Endodermal cell (in vitro differentiated cells): ENCODE measurements at regions not wholly inside any gene's neighbourhood (a gene's known extent, or its start where the extent isn't known, plus 50 kb on each side); places are given as distances from the start of the nearest gene placed in this dataset.

Experiments used
- DNase-seq: peaks from one replicate; pipeline ENCODE4 v3.0.0-alpha.2; 2017
- H3K27ac ChIP-seq: 2 replicates; pipeline ENCODE4 v1.5.1; 2013; ENCODE audit warnings: mild to moderate bottlenecking, low read depth, low read length, moderate library complexity
- H3K27me3 ChIP-seq: 2 replicates; pipeline ENCODE4 v1.6.1; 2013; ENCODE audit warnings: mild to moderate bottlenecking, low read length, moderate library complexity; ENCODE audit not compliant: insufficient read depth, control insufficient read depth, poor library complexity, severe bottlenecking
- H3K36me3 ChIP-seq: 2 replicates; pipeline ENCODE4 v1.7.0; 2013; ENCODE audit warnings: mild to moderate bottlenecking, low read length, moderate library complexity; ENCODE audit not compliant: control insufficient read depth, insufficient read depth
- H3K4me1 ChIP-seq: one replicate; pipeline ENCODE4 v1.7.0; 2013; ENCODE audit warnings: low read length; ENCODE audit not compliant: control insufficient read depth, insufficient read depth
- H3K4me3 ChIP-seq: 2 replicates; pipeline ENCODE4 v1.5.1; 2013; ENCODE audit warnings: mild to moderate bottlenecking, low read length, moderate library complexity
- H3K9ac ChIP-seq: 2 replicates; pipeline ENCODE4 v1.6.1; 2013; ENCODE audit warnings: mild to moderate bottlenecking, low read length, moderate library complexity; ENCODE audit not compliant: poor library complexity, severe bottlenecking; ENCODE audit errors: extremely low read depth
- H3K9me3 ChIP-seq: 2 replicates; pipeline ENCODE4 v1.6.1; 2013; ENCODE audit warnings: mild to moderate bottlenecking, low read length, moderate library complexity; ENCODE audit not compliant: control insufficient read depth
- H3K27ac Mint-ChIP-seq: 2 replicates; pipeline ENCODE4 v1.8.0; 2020; ENCODE audit warnings: mixed read lengths
- H3K27me3 Mint-ChIP-seq: 2 replicates; pipeline ENCODE4 v1.8.0; 2021; ENCODE audit warnings: mild to moderate bottlenecking, mixed read lengths; ENCODE audit not compliant: insufficient read depth
- H3K36me3 Mint-ChIP-seq: 2 replicates; pipeline ENCODE4 v1.8.0; 2020; ENCODE audit warnings: low read depth, mixed read lengths
- H3K4me1 Mint-ChIP-seq: 2 replicates; pipeline ENCODE4 v1.8.0; 2020; ENCODE audit warnings: mixed read lengths
- H3K4me3 Mint-ChIP-seq: 2 replicates; pipeline ENCODE4 v1.8.0; 2020; ENCODE audit warnings: mild to moderate bottlenecking, moderate library complexity, mixed read lengths
- H3K9me3 Mint-ChIP-seq: 2 replicates; pipeline ENCODE4 v1.8.0; 2020; ENCODE audit warnings: mild to moderate bottlenecking, mixed read lengths
- WGBS, 2 experiments: methylation state at CpG; one replicate each; pipeline versions ENCODE4 v1.1.5 to v1.1.7; 2013; ENCODE audit warnings: missing lambda C conversion rate in 2 of 2, mixed read lengths in 1 of 2; ENCODE audit not compliant: insufficient coverage in 1 of 2, insufficient read length in 1 of 2; 5-methylcytosine and 5-hydroxymethylcytosine counted together
- TF ChIP-seq, protein P1 (sequence below): fragments of 200-600 bp; sonication (generic); conservative IDR thresholded peaks from 2 replicates; pipeline ENCODE4 v1.5.0; 2021; ENCODE audit warnings: antibody characterized with exemption, mild to moderate bottlenecking

DNA sequence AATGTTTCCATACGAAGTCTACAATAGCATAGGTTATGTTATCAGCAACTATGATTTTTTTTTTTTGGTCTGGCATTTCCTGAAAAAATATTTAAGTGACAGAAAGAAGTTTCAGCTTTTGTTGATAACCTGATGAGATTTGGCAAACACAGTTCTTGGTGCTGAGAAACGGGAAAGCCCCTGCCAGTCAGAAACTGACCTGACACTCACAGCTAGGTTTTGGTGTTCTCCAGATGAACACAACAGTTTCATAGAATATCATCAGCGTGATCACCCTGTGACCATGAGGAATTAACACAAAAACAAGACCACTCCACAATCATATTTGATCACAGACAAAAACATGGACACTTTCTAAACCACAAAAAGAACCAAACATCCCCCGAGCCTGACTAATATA, 152.5 kb upstream of the DCAF8L1 start:
- no peak overlapping the region for H3K4me3 Mint-ChIP-seq
- Histone ChIP-seq H3K27ac (no peak overlapping the region), H3K36me3 (no peaks in the 10 kb centered on the region), H3K4me1 (no peaks in the 10 kb centered on the region), H3K27me3 (no peaks in the 10 kb centered on the region), H3K4me3 (no peak overlapping the region), H3K9ac (no peak overlapping the region), H3K9me3 (no peaks in the 10 kb centered on the region)
- DNase-seq = no peak
- peaks cover 3% of the 10 kb centered on the region for H3K4me1 Mint-ChIP-seq
- no peaks in the 10 kb centered on the region for H3K9me3 Mint-ChIP-seq
- no peak overlapping the region for H3K27ac Mint-ChIP-seq
- TF ChIP-seq, protein P1, sequence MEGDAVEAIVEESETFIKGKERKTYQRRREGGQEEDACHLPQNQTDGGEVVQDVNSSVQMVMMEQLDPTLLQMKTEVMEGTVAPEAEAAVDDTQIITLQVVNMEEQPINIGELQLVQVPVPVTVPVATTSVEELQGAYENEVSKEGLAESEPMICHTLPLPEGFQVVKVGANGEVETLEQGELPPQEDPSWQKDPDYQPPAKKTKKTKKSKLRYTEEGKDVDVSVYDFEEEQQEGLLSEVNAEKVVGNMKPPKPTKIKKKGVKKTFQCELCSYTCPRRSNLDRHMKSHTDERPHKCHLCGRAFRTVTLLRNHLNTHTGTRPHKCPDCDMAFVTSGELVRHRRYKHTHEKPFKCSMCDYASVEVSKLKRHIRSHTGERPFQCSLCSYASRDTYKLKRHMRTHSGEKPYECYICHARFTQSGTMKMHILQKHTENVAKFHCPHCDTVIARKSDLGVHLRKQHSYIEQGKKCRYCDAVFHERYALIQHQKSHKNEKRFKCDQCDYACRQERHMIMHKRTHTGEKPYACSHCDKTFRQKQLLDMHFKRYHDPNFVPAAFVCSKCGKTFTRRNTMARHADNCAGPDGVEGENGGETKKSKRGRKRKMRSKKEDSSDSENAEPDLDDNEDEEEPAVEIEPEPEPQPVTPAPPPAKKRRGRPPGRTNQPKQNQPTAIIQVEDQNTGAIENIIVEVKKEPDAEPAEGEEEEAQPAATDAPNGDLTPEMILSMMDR = no peak
- H3K36me3 Mint-ChIP-seq = no peaks in the 10 kb centered on the region
- peaks cover 33% of the 10 kb centered on the region for H3K27me3 Mint-ChIP-seq
- WGBS, 2 experiments = 83% methylated on average over 4 of the region's 4 CpGs; no CpG with 5 or more reads in 1 of the 2 experiments

DNA sequence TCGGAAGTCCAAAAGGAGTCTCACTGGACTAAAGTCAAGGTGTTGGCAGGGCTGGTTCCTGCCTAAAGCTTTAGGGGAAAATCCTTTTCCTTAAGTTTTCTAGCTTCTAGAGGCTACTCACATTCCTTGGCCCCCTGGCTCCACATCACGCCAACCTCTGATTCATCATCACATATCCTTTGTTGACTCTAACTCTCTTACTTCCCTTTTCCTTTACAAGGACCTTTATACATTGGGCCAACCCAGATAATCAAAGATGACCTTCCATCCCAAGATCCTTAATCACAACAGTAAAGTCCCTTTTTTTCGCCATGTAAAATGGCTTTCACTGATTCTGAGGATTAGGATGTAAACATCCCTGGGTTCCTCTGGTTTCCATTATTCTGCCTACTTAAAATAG, 146.4 kb upstream of the DCAF8L1 start:
- Mint-ChIP-seq H3K9me3 (no peaks in the 10 kb centered on the region), H3K4me1 (peaks cover 18% of the 10 kb centered on the region), H3K4me3 (no peak overlapping the region), H3K27me3 (peaks cover 58% of the 10 kb centered on the region), H3K36me3 (no peaks in the 10 kb centered on the region), H3K27ac (no peak overlapping the region)
- Histone ChIP-seq H3K27me3 (no peaks in the 10 kb centered on the region), H3K9ac (no peak overlapping the region), H3K9me3 (no peaks in the 10 kb centered on the region), H3K36me3 (no peaks in the 10 kb centered on the region), H3K27ac (no peak overlapping the region), H3K4me3 (no peak overlapping the region), H3K4me1 (no peaks in the 10 kb centered on the region)
- TF ChIP-seq, protein P1 = no peak
- DNase-seq = no peak
- 82 to 100% methylated on average over 1 to 3 of the region's 3 CpGs for WGBS, 2 experiments

DNA sequence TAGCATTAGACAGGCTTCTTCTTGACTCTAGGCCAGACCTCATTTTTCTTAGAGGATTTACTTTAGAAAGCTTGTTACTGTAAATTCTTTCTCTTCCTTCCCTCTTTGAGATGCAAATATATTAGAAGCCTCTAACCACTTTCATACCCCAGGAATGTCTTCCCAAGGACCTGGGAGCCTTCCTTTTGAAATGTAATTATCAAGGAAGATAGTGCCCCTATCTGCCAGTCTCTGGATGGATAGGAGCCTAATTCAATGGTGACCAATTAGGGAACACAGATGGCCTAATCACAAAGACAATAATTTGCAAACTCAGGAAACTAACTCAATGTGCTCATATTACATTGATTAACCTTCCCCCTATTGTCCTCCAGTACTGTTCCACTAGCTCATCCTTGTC, 145.6 kb upstream of the DCAF8L1 start:
- Mint-ChIP-seq H3K4me3 (no peak overlapping the region), H3K27me3 (peaks cover 61% of the 10 kb centered on the region), H3K9me3 (no peaks in the 10 kb centered on the region), H3K36me3 (no peaks in the 10 kb centered on the region), H3K27ac (no peak overlapping the region), H3K4me1 (peaks cover 18% of the 10 kb centered on the region)
- no peak overlapping the region for H3K9ac ChIP-seq
- TF ChIP-seq, protein P1 = no peak
- H3K4me3 ChIP-seq = no peak overlapping the region
- no peaks in the 10 kb centered on the region for H3K36me3 ChIP-seq
- H3K27ac ChIP-seq = no peak overlapping the region
- no peak for DNase-seq
- no peaks in the 10 kb centered on the region for H3K9me3 ChIP-seq
- no peaks in the 10 kb centered on the region for H3K27me3 ChIP-seq
- no peaks in the 10 kb centered on the region for H3K4me1 ChIP-seq
